Mesendoderm (in vitro differentiated cells): ENCODE measurements at regions not wholly inside any gene's neighbourhood (a gene's known extent, or its start where the extent isn't known, plus 50 kb on each side); places are given as distances from the start of the nearest gene placed in this dataset.
"Not testable (repeated sequence)": the region's sequence is repeated elsewhere in the genome, so short reads cannot be mapped to it uniquely, and the experiment has no call there.

Experiments
- DNase-seq: peaks from one replicate; pipeline ENCODE4 v3.0.0; 2013
- H2AK5ac ChIP-seq: 2 replicates; pipeline ENCODE4 v1.6.1; 2013; ENCODE audit warnings: low read length, inconsistent platforms
- H2BK120ac ChIP-seq: 2 replicates; pipeline ENCODE4 v1.6.1; 2013; ENCODE audit warnings: low read depth, mild to moderate bottlenecking, low read length, moderate library complexity, mixed read lengths
- H2BK15ac ChIP-seq: replicated peaks from 2 replicates; pipeline ENCODE4 v1.6.1; 2013; ENCODE audit warnings: low read depth, mild to moderate bottlenecking, moderate library complexity
- H2BK5ac ChIP-seq: 2 replicates; pipeline ENCODE4 v1.6.1; 2013; ENCODE audit warnings: low read length, inconsistent platforms
- H3K18ac ChIP-seq: 2 replicates; pipeline ENCODE4 v1.6.1; 2013; ENCODE audit warnings: mild to moderate bottlenecking, low read length, mixed read lengths
- H3K23ac ChIP-seq: one replicate; pipeline ENCODE4 v1.6.1; 2013; ENCODE audit warnings: low read length
- H3K27ac ChIP-seq: 2 replicates; pipeline ENCODE4 v1.5.1; 2013; ENCODE audit warnings: low read depth, mild to moderate bottlenecking, inconsistent platforms, low read length, moderate library complexity
- H3K27me3 ChIP-seq: 2 replicates; pipeline ENCODE4 v1.6.1; 2013; ENCODE audit warnings: low read length, control low read depth, mild to moderate bottlenecking, inconsistent platforms; ENCODE audit not compliant: insufficient read depth, poor library complexity
- H3K36me3 ChIP-seq: 2 replicates; pipeline ENCODE4 v1.6.1; 2013; ENCODE audit warnings: low read length, inconsistent platforms; ENCODE audit not compliant: control insufficient read depth, insufficient read depth
- H3K4ac ChIP-seq: one replicate; pipeline ENCODE4 v1.6.1; 2013; ENCODE audit warnings: low read depth, mild to moderate bottlenecking, low read length, moderate library complexity
- H3K4me1 ChIP-seq: 2 replicates; pipeline ENCODE4 v1.6.1; 2013; ENCODE audit warnings: low read depth, low read length, inconsistent platforms; ENCODE audit not compliant: control insufficient read depth
- H3K4me2 ChIP-seq: 2 replicates; pipeline ENCODE4 v1.6.1; 2013; ENCODE audit warnings: low read length
- H3K4me3 ChIP-seq: 2 replicates; pipeline ENCODE4 v1.5.1; 2013; ENCODE audit warnings: mild to moderate bottlenecking, low read length
- H3K56ac ChIP-seq: one replicate; pipeline ENCODE4 v1.6.1; 2013; ENCODE audit warnings: low read length
- H3K79me1 ChIP-seq: 2 replicates; pipeline ENCODE4 v1.6.1; 2013; ENCODE audit warnings: low read length, inconsistent platforms
- H3K79me2 ChIP-seq: 2 replicates; pipeline ENCODE4 v1.6.1; 2013; ENCODE audit warnings: mild to moderate bottlenecking, low read length; ENCODE audit not compliant: control insufficient read depth, insufficient read depth
- H3K9ac ChIP-seq: 2 replicates; pipeline ENCODE4 v1.6.1; 2013; ENCODE audit warnings: low read length, inconsistent platforms
- H4K5ac ChIP-seq: one replicate; pipeline ENCODE4 v1.6.1; 2013; ENCODE audit warnings: low read length
- H4K8ac ChIP-seq: one replicate; pipeline ENCODE4 v1.6.1; 2013; ENCODE audit warnings: low read depth, mild to moderate bottlenecking, control low read depth, low read length, moderate library complexity
- WGBS: extraction: QIAGEN DNeasy Blood & Tissue Kit; methylation state at CpG from one replicate; pipeline ENCODE4 v1.1.7; 2013; ENCODE audit warnings: low lambda C conversion rate, missing lambda C conversion rate; ENCODE audit not compliant: insufficient coverage; ENCODE audit errors: extremely low coverage; 5-methylcytosine and 5-hydroxymethylcytosine counted together

DNA sequence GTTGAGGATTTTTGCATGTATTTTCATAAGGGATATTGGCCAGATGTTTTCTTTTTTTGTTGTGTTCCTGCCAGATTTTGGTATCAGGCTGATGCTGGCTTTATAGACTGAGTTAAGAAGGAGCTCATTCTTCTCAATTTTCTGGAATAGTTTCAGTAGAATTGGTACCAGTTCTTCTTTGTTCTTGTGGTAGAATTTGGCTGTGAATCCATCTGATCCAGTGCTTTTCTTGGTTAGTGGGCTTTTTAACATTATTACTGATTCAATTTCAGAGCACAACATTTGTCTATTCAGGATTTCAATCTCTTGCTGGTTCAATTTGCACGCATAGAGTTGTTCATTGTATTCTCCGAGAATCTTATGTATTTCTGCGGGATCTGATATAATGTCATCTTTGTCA lies 136.5 kb upstream of the FOXG1 start:
- Histone ChIP-seq H3K27ac (no peak overlapping the region), H3K4me2 (no peak overlapping the region), H2BK5ac (no peak overlapping the region), H3K27me3 (no peaks in the 10 kb centered on the region), H3K4me1 (no peaks in the 10 kb centered on the region), H4K8ac (no peak overlapping the region), H2BK120ac (no peak overlapping the region), H3K79me1 (no peaks in the 10 kb centered on the region), H3K23ac (no peak overlapping the region), H2BK15ac (no peak overlapping the region), H3K79me2 (no peaks in the 10 kb centered on the region), H3K18ac (no peak overlapping the region), H3K4ac (no peak overlapping the region), H4K5ac (no peak overlapping the region), H3K4me3 (no peak overlapping the region), H3K36me3 (no peaks in the 10 kb centered on the region), H2AK5ac (no peak overlapping the region), H3K56ac (no peak overlapping the region), H3K9ac (no peak overlapping the region)
- DNase-seq = no peak
- no CpG with 5 or more reads among the region's 3 CpGs for WGBS

DNA sequence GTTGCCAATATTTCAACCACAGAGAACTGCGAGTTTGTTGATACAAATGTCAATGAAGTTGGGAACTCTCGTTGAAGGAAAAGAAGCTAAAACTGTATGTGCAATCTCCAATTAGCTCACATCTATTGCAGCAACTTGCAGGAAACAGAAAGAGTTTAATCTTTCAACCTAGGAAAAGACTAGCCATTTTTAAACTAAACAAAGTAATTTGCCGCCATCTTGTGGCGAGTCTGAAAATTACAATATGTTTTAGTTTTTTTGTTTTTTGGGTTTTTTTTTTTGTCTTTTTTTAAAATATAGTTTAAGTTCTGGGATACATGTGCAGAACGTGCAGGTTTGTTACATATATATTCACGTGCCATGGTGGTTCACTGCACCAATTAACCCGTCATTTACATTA lies 131.2 kb upstream of the FOXG1 start:
- H3K4me3 ChIP-seq = no peak overlapping the region
- H3K79me1 ChIP-seq = no peaks in the 10 kb centered on the region
- H3K9ac ChIP-seq = no peak overlapping the region
- H3K23ac ChIP-seq = no peak overlapping the region
- no peak overlapping the region for H4K5ac ChIP-seq
- H4K8ac ChIP-seq = no peak overlapping the region
- H3K4ac ChIP-seq = no peak overlapping the region
- H3K18ac ChIP-seq = no peak overlapping the region
- H2BK15ac ChIP-seq = no peak overlapping the region
- no peak overlapping the region for H2BK120ac ChIP-seq
- H2AK5ac ChIP-seq = no peak overlapping the region
- H3K4me2 ChIP-seq = no peak overlapping the region
- no peaks in the 10 kb centered on the region for H3K4me1 ChIP-seq
- H3K27me3 ChIP-seq = no peaks in the 10 kb centered on the region
- H3K27ac ChIP-seq = no peak overlapping the region
- H3K56ac ChIP-seq = no peak overlapping the region
- H2BK5ac ChIP-seq = no peak overlapping the region
- H3K36me3 ChIP-seq = no peaks in the 10 kb centered on the region
- H3K79me2 ChIP-seq = no peaks in the 10 kb centered on the region
- no CpG with 5 or more reads among the region's 7 CpGs for WGBS
- peak; percentile 13 for DNase-seq

DNA sequence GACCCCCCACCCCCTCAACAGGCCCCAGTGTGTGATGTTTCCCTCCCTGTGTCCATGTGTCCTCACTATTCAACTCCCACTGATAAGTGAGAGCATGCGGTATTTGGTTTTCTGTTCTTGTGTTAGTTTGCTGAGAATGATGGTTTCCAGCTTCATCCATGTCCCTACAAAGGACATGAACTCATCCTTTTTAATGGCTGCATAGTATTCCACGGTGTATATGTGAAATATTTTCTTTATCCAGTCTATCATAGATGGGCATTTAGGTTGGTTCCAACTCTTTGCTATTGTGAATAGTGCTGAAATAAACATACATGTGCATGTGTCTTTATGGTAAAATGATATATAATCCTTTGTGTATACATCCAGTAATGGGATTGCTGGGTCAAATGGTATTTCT lies 130.8 kb upstream of the FOXG1 start:
- not testable (repeated sequence) for H3K27ac ChIP-seq, H3K79me1 ChIP-seq, H3K4me2 ChIP-seq, H4K8ac ChIP-seq, H3K9ac ChIP-seq, H3K36me3 ChIP-seq, H2BK5ac ChIP-seq, H4K5ac ChIP-seq, H3K27me3 ChIP-seq, H3K56ac ChIP-seq, H2BK120ac ChIP-seq, H3K4me3 ChIP-seq, H3K79me2 ChIP-seq, DNase-seq, H3K4me1 ChIP-seq, H2AK5ac ChIP-seq, H3K4ac ChIP-seq, H2BK15ac ChIP-seq, H3K23ac ChIP-seq, H3K18ac ChIP-seq
- WGBS = no CpG with 5 or more reads among the region's 2 CpGs

DNA sequence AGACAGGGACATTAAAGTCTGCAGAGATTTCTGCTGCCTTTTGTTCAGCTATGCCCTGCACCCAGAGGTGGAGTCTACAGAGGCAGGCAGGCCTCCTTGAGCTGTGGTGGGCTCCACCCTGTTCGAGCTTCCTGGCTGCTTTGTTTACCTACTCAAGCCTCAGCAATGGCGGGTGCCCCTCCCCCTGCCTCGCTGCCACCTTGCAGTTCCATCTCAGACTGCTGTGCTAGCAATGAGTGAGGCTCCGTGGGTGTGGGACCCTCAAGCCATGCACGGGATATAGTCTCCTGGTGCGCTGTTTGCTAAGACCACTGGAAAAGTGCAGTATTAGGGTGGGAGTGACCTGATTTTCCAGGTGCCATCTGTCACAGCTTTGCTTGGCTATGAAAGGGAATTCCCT lies 125.4 kb upstream of the FOXG1 start:
- H3K23ac ChIP-seq, H4K5ac ChIP-seq, H3K27me3 ChIP-seq, H2AK5ac ChIP-seq, H3K56ac ChIP-seq, DNase-seq, H3K9ac ChIP-seq, H3K4me3 ChIP-seq, H3K79me2 ChIP-seq, H2BK15ac ChIP-seq, H3K27ac ChIP-seq, H2BK5ac ChIP-seq, H4K8ac ChIP-seq, H3K4me1 ChIP-seq, H3K18ac ChIP-seq, H2BK120ac ChIP-seq, H3K4me2 ChIP-seq, H3K79me1 ChIP-seq, H3K4ac ChIP-seq, H3K36me3 ChIP-seq: not testable (repeated sequence)
- WGBS = no CpG with 5 or more reads among the region's 6 CpGs

DNA sequence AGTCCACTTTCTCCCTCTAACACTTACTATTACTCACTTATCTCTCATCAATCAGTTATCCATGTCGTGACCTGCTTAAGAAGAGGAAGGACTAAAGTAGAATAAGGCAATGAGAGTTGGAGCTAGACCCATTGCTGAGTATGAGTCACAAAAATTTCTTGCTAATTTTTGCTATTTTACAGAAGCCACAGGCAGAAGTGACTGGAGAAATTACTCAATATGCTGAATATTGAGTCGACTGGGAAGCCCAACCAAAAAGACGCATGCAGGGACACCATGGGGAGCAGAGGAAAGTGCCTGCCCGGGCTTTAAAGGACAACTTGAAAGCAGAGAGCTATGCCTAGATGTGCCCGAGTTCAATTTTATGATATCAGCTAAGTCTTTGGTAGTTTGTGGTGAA lies 115.4 kb upstream of the FOXG1 start:
- Histone ChIP-seq H2BK15ac (no peak overlapping the region), H4K5ac (no peak overlapping the region), H2BK5ac (no peak overlapping the region), H3K56ac (no peak overlapping the region), H3K4ac (no peak overlapping the region), H3K23ac (no peak overlapping the region), H2BK120ac (no peak overlapping the region), H4K8ac (no peak overlapping the region), H2AK5ac (no peak overlapping the region), H3K36me3 (no peaks in the 10 kb centered on the region), H3K27me3 (no peaks in the 10 kb centered on the region), H3K4me2 (no peak overlapping the region), H3K79me2 (no peaks in the 10 kb centered on the region), H3K4me1 (no peaks in the 10 kb centered on the region), H3K79me1 (no peaks in the 10 kb centered on the region), H3K18ac (peak overlapping the region; percentile 18), H3K9ac (no peak overlapping the region), H3K27ac (no peak overlapping the region), H3K4me3 (no peak overlapping the region)
- no CpG with 5 or more reads among the region's 5 CpGs for WGBS
- DNase-seq = peak; percentile 78

DNA sequence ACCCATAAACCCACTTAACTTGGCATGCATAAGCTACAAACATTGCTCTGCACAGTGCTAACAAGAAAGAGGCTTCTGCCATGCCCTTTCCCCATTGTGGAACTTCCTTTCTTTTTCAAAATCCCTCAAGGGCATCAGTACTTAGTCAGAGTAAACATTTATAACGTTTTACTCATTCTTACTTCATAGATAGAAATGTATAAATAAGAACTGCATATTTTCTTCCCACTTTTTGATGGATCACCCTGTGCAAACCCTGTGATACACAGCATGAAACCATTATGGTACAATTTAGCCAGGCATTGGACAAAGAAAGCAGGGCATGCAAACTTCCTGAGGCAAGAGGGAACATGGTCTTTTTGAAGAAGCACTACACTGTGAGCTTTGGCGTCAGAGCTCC lies 113.8 kb upstream of the FOXG1 start:
- no peak overlapping the region for H3K4me3 ChIP-seq
- H2BK5ac ChIP-seq = no peak overlapping the region
- H3K4ac ChIP-seq = no peak overlapping the region
- no CpG with 5 or more reads among the region's 2 CpGs for WGBS
- H3K9ac ChIP-seq = no peak overlapping the region
- no peaks in the 10 kb centered on the region for H3K4me1 ChIP-seq
- no peak overlapping the region for H2AK5ac ChIP-seq
- no peak overlapping the region for H3K4me2 ChIP-seq
- no peaks in the 10 kb centered on the region for H3K27me3 ChIP-seq
- H2BK15ac ChIP-seq = no peak overlapping the region
- no peaks in the 10 kb centered on the region for H3K79me2 ChIP-seq
- no peak overlapping the region for H3K23ac ChIP-seq
- no peak overlapping the region for H3K27ac ChIP-seq
- H4K5ac ChIP-seq = no peak overlapping the region
- H2BK120ac ChIP-seq = no peak overlapping the region
- H3K56ac ChIP-seq = no peak overlapping the region
- H4K8ac ChIP-seq = no peak overlapping the region
- H3K36me3 ChIP-seq = no peaks in the 10 kb centered on the region
- no peak overlapping the region for H3K18ac ChIP-seq
- DNase-seq = no peak
- no peaks in the 10 kb centered on the region for H3K79me1 ChIP-seq
